ENCODE measurements at regions not wholly inside any gene's neighbourhood (a gene's known extent, or its start where the extent isn't known, plus 50 kb on each side); places are given as distances from the start of the nearest gene placed in this dataset. TPM values are rescaled to one million over a fixed set of nuclear protein-coding genes. Genes with fewer than 3 reads are reported as not detected.

DNA sequence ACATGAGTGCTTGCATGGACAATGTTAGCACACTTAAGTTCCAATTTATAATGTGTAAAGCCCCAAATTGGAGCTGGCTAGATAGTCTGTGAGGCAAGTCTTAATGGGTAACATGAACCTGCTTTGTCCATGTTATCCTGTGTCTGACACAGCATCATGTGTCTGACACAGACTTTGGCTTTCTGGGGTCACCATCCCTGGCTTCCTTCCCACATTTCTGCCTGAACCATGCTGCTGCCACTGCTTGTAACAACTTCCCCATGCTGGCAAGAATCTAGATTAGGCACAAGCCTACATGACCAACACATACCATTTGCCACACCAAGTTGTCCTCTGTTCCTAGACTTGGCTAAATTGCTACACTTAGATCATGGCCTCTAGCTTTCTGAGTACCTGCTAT is 49.8 kb upstream of the ZBTB7C start:
- no peaks in the 10 kb centered on the region for H3K27me3 ChIP-seq
- no peak overlapping the region for H3K4me3 ChIP-seq
- TF ChIP-seq POLR2A (IDR thresholded peaks at IDR 0.05) (no peak), EP300 (IDR thresholded peaks at IDR 0.05) (no peak)
- TF ChIP-seq, protein P1, sequence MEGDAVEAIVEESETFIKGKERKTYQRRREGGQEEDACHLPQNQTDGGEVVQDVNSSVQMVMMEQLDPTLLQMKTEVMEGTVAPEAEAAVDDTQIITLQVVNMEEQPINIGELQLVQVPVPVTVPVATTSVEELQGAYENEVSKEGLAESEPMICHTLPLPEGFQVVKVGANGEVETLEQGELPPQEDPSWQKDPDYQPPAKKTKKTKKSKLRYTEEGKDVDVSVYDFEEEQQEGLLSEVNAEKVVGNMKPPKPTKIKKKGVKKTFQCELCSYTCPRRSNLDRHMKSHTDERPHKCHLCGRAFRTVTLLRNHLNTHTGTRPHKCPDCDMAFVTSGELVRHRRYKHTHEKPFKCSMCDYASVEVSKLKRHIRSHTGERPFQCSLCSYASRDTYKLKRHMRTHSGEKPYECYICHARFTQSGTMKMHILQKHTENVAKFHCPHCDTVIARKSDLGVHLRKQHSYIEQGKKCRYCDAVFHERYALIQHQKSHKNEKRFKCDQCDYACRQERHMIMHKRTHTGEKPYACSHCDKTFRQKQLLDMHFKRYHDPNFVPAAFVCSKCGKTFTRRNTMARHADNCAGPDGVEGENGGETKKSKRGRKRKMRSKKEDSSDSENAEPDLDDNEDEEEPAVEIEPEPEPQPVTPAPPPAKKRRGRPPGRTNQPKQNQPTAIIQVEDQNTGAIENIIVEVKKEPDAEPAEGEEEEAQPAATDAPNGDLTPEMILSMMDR (IDR thresholded peaks at IDR 0.05): no peak
- DNase-seq: no peak
- intact Hi-C loops (cut with DNase I): no loop called here
- H3K4me1 ChIP-seq (ENCODE audit: insufficient read depth): peaks cover 6% of the 10 kb centered on the region
- H3K27ac ChIP-seq: no peak overlapping the region
- no peaks in the 10 kb centered on the region for H3K36me3 ChIP-seq
- H3K9me3 ChIP-seq: no peaks in the 10 kb centered on the region

Small RNA genes in the stretch of these regions (small RNA-seq; reads per million reads assigned to genes)
- gene AC024288.1 (not detected), gene RNA5SP456 (not detected)

Data from ovary (tissue), 7 donors.